ENCODE measurements at regions not wholly inside any gene's neighbourhood (a gene's known extent, or its start where the extent isn't known, plus 50 kb on each side); places are given as distances from the start of the nearest gene placed in this dataset.

GRCh38 chr9:88685966-88686365, 151.0 kb downstream of the NXNL2 start:
- Histone ChIP-seq H3K4me3 (no peak overlapping the region), H3K9me3 (no peaks in the 10 kb centered on the region), H3K27me3 (no peaks in the 10 kb centered on the region), H3K36me3 (no peaks in the 10 kb centered on the region), H3K4me1 (no peaks in the 10 kb centered on the region), H3K27ac (no peak overlapping the region)
- intact Hi-C loops (cut with DNase I) = no loop called here
- TF ChIP-seq CTCF (IDR thresholded peaks at IDR 0.05) = no peak
- no peak for DNase-seq (ENCODE audit: low spot score in 2 of 2)

GRCh38 chr9:88689509-88690298, 154.7 kb downstream of the NXNL2 start:
- H3K4me3 ChIP-seq = no peak overlapping the region
- H3K27ac ChIP-seq = no peak overlapping the region
- H3K36me3 ChIP-seq = no peaks in the 10 kb centered on the region
- peaks cover 0 to 9% of the 10 kb centered on the region in 2 donors for H3K9me3 ChIP-seq
- H3K4me1 ChIP-seq = no peaks in the 10 kb centered on the region
- no peaks in the 10 kb centered on the region for H3K27me3 ChIP-seq
- intact Hi-C loops (cut with DNase I) = no loop called here
- no peak for DNase-seq (ENCODE audit: low spot score in 2 of 2)
- no peak for TF ChIP-seq CTCF (IDR thresholded peaks at IDR 0.05)

GRCh38 chr9:88690628-88691027, 155.7 kb downstream of the NXNL2 start:
- no peaks in the 10 kb centered on the region for H3K27me3 ChIP-seq
- peaks cover 0 to 9% of the 10 kb centered on the region in 2 donors for H3K9me3 ChIP-seq
- no peak for DNase-seq (ENCODE audit: low spot score in 2 of 2)
- no peak overlapping the region for H3K27ac ChIP-seq
- no peak overlapping the region for H3K4me3 ChIP-seq
- intact Hi-C loops (cut with DNase I) = no loop called here
- H3K4me1 ChIP-seq = no peaks in the 10 kb centered on the region
- H3K36me3 ChIP-seq = no peaks in the 10 kb centered on the region
- no peak for TF ChIP-seq CTCF (IDR thresholded peaks at IDR 0.05)

GRCh38 chr9:88691091-88691490, 156.1 kb downstream of the NXNL2 start:
- Histone ChIP-seq H3K4me1 (no peaks in the 10 kb centered on the region), H3K4me3 (no peak overlapping the region), H3K9me3 (peaks cover 0 to 9% of the 10 kb centered on the region in 2 donors), H3K36me3 (no peaks in the 10 kb centered on the region), H3K27me3 (no peaks in the 10 kb centered on the region), H3K27ac (no peak overlapping the region)
- DNase-seq (ENCODE audit: low spot score in 2 of 2) = no peak
- intact Hi-C loops (cut with DNase I) = no loop called here
- no peak for TF ChIP-seq CTCF (IDR thresholded peaks at IDR 0.05)

GRCh38 chr9:88691811-88692210, 156.8 kb downstream of the NXNL2 start:
- intact Hi-C loops (cut with DNase I) = no loop called here
- no peak for DNase-seq (ENCODE audit: low spot score in 2 of 2)
- TF ChIP-seq CTCF (IDR thresholded peaks at IDR 0.05) = no peak

More at GRCh38 chr9:88691811-88692210, 156.8 kb downstream of the NXNL2 start:
- H3K9me3 ChIP-seq = peaks cover 0 to 9% of the 10 kb centered on the region in 2 donors
- H3K36me3 ChIP-seq = no peaks in the 10 kb centered on the region
- no peaks in the 10 kb centered on the region for H3K27me3 ChIP-seq
- H3K27ac ChIP-seq = no peak overlapping the region
- H3K4me3 ChIP-seq = no peak overlapping the region
- no peaks in the 10 kb centered on the region for H3K4me1 ChIP-seq
